ENCODE measurements at regions not wholly inside any gene's neighbourhood (a gene's known extent, or its start where the extent isn't known, plus 50 kb on each side); places are given as distances from the start of the nearest gene placed in this dataset.

- Histone ChIP-seq H3K9ac (ENCODE audit: insufficient read depth, low read length, poor library complexity, severe bottlenecking) (no peak overlapping the region), H3K4me1 (ENCODE audit: control insufficient read depth in 1 of 2, insufficient read depth in 2 of 2, low read length in 2 of 2) (no peaks in the 10 kb centered on the region), H3K27me3 (ENCODE audit: control insufficient read depth in 2 of 2, insufficient read depth in 2 of 2, low read length in 2 of 2) (no peaks in the 10 kb centered on the region), H4K20me1 (ENCODE audit: insufficient read depth, low read length) (no peaks in the 10 kb centered on the region), H3K79me2 (ENCODE audit: insufficient read depth, low read length) (no peaks in the 10 kb centered on the region), H3K4me3 (replicated peaks in 1 of 3; ENCODE audit: low read depth in 2 of 3, low read length in 3 of 3) (no peak overlapping the region), H3K36me3 (replicated peaks in 1 of 2; ENCODE audit: control insufficient read depth in 1 of 2, insufficient read depth in 2 of 2, low read length in 2 of 2) (no peaks in the 10 kb centered on the region), H2AFZ (ENCODE audit: insufficient read depth, low read depth, low read length, poor library complexity, severe bottlenecking) (no peak overlapping the region), H3K4me2 (replicated peaks; ENCODE audit: extremely low read depth, low read length, poor library complexity, severe bottlenecking) (no peak overlapping the region), H3K27ac (ENCODE audit: low read depth in 1 of 2, low read length in 2 of 2) (no peak overlapping the region), H3K9me3 (replicated peaks in 1 of 2; ENCODE audit: control insufficient read depth in 1 of 2, insufficient read depth in 1 of 2, low read length in 2 of 2) (peaks cover 6 to 11% of the 10 kb centered on the region in 2 donors)
- TF ChIP-seq CTCF (IDR thresholded peaks at IDR 0.05), result no peak
- WGBS (ENCODE audit: insufficient coverage), result 76% methylated on average over 3 of the region's 8 CpGs
- Mint-ChIP-seq H3K4me3 (no peak overlapping the region), H3K27ac (no peak overlapping the region), H3K9me3 (peaks cover 2 to 10% (median 4%) of the 10 kb centered on the region in 7 donors), H3K4me1 (no peaks in the 10 kb centered on the region), H3K36me3 (no peaks in the 10 kb centered on the region), H3K27me3 (ENCODE audit: low read depth in 3 of 3) (no peaks in the 10 kb centered on the region)
- DNase-seq, result no peak
- intact Hi-C loops (cut with micrococcal nuclease), result no loop called here
Observed at GRCh38 chr5:166178411-166179080, 2112.9 kb upstream of the WWC1 start.

- H3K4me1 Mint-ChIP-seq, result no peaks in the 10 kb centered on the region
- H3K27me3 Mint-ChIP-seq (ENCODE audit: low read depth in 3 of 3), result no peaks in the 10 kb centered on the region
- Histone ChIP-seq H3K4me2 (replicated peaks; ENCODE audit: extremely low read depth, low read length, poor library complexity, severe bottlenecking) (no peak overlapping the region), H3K79me2 (ENCODE audit: insufficient read depth, low read length) (no peaks in the 10 kb centered on the region), H3K9me3 (replicated peaks in 1 of 2; ENCODE audit: control insufficient read depth in 1 of 2, insufficient read depth in 1 of 2, low read length in 2 of 2) (peaks cover 0 to 8% of the 10 kb centered on the region in 2 donors), H3K36me3 (replicated peaks in 1 of 2; ENCODE audit: control insufficient read depth in 1 of 2, insufficient read depth in 2 of 2, low read length in 2 of 2) (no peaks in the 10 kb centered on the region), H3K4me3 (replicated peaks in 1 of 3; ENCODE audit: low read depth in 2 of 3, low read length in 3 of 3) (no peak overlapping the region), H3K9ac (ENCODE audit: insufficient read depth, low read length, poor library complexity, severe bottlenecking) (no peak overlapping the region), H3K27me3 (ENCODE audit: control insufficient read depth in 2 of 2, insufficient read depth in 2 of 2, low read length in 2 of 2) (no peaks in the 10 kb centered on the region), H2AFZ (ENCODE audit: insufficient read depth, low read depth, low read length, poor library complexity, severe bottlenecking) (no peak overlapping the region), H4K20me1 (ENCODE audit: insufficient read depth, low read length) (no peaks in the 10 kb centered on the region), H3K4me1 (ENCODE audit: control insufficient read depth in 1 of 2, insufficient read depth in 2 of 2, low read length in 2 of 2) (no peaks in the 10 kb centered on the region), H3K27ac (ENCODE audit: low read depth in 1 of 2, low read length in 2 of 2) (no peak overlapping the region)
- H3K4me3 Mint-ChIP-seq, result no peak overlapping the region
- TF ChIP-seq CTCF (IDR thresholded peaks at IDR 0.05), result no peak
- no CpG with 5 or more reads among the region's 10 CpGs for WGBS (ENCODE audit: insufficient coverage)
- no peak overlapping the region for H3K27ac Mint-ChIP-seq
- no peaks in the 10 kb centered on the region for H3K36me3 Mint-ChIP-seq
- H3K9me3 Mint-ChIP-seq, result peaks cover 0 to 5% (median 2%) of the 10 kb centered on the region in 7 donors
- intact Hi-C loops (cut with micrococcal nuclease), result no loop called here
- no peak for DNase-seq
Observed at GRCh38 chr5:166185185-166185584, 2106.3 kb upstream of the WWC1 start.

All from CD14-positive monocyte (primary cell).